ENCODE measurements at regions not wholly inside any gene's neighbourhood (a gene's known extent, or its start where the extent isn't known, plus 50 kb on each side); places are given as distances from the start of the nearest gene placed in this dataset.

- Mint-ChIP-seq H3K4me3 (no peak overlapping the region), H3K36me3 (ENCODE audit: low read depth) (0 out of 3 replicates have a peak, but pooled peaks cover 4% of the 10 kb centered on the region), H3K9me3 (no peaks in the 10 kb centered on the region; the same call in 2 of the 3 replicates), H3K27me3 (ENCODE audit: insufficient read depth, low read depth, poor library complexity) (peaks cover 2% of the 10 kb centered on the region), H3K4me1 (peaks cover 30% of the 10 kb centered on the region), H3K27ac (no peak overlapping the region; the same call in 1 of the 2 replicates)
- ATAC-seq (no peak; the same call in 2 of the 3 replicates), DNase-seq (ENCODE audit: low spot score) (no peak)
- no peaks in the 10 kb centered on the region for H4K20me1 ChIP-seq (replicated peaks; ENCODE audit: insufficient read depth)
- no peak overlapping the region for H3K4me2 ChIP-seq
- peaks cover 29% of the 10 kb centered on the region for H3K4me1 ChIP-seq (ENCODE audit: insufficient read depth)
- H3K27ac ChIP-seq (ENCODE audit: low read depth) = no peak overlapping the region
- H3K9me2 ChIP-seq (ENCODE audit: insufficient read depth) = no peaks in the 10 kb centered on the region
- H3K27me3 ChIP-seq (ENCODE audit: insufficient read depth) = no peaks in the 10 kb centered on the region
- H3K36me3 ChIP-seq (ENCODE audit: insufficient read depth) = no peaks in the 10 kb centered on the region
- TF ChIP-seq NANOG (IDR thresholded peaks at IDR 0.05; ENCODE audit: borderline replicate concordance) (no peak), POLR2AphosphoS5 (IDR thresholded peaks at IDR 0.05; ENCODE audit: low read depth) (no peak)
- H3K79me2 ChIP-seq (replicated peaks; ENCODE audit: insufficient read depth) = no peaks in the 10 kb centered on the region
- no peak overlapping the region for H2AFZ ChIP-seq
- H3F3A ChIP-seq (replicated peaks; ENCODE audit: low read depth) = no peaks in the 10 kb centered on the region
- no peak overlapping the region for H3K4me3 ChIP-seq
These were observed 457.6 kb downstream of the KCTD8 start for GRCh38 chr4:43990963-43991362.

GRCh38 chr4:43992552-43992951 is 456.1 kb downstream of the KCTD8 start:
- DNase-seq (ENCODE audit: low spot score) (peak; percentile 50), ATAC-seq (peak; percentile 67)
- H3K27ac Mint-ChIP-seq = peak overlapping the region; percentile 74

More at GRCh38 chr4:43992552-43992951, 456.1 kb downstream of the KCTD8 start:
- H3K27me3 ChIP-seq (ENCODE audit: insufficient read depth) = no peaks in the 10 kb centered on the region
- no peaks in the 10 kb centered on the region for H3K36me3 ChIP-seq (ENCODE audit: insufficient read depth)
- no peak overlapping the region for H2AFZ ChIP-seq
- no peaks in the 10 kb centered on the region for H3F3A ChIP-seq (replicated peaks; ENCODE audit: low read depth)
- no peak overlapping the region for H3K27ac ChIP-seq (ENCODE audit: low read depth)
- H3K4me3 ChIP-seq = no peak overlapping the region
- H3K9me2 ChIP-seq (ENCODE audit: insufficient read depth) = no peaks in the 10 kb centered on the region
- no peaks in the 10 kb centered on the region for H4K20me1 ChIP-seq (replicated peaks; ENCODE audit: insufficient read depth)
- 0 out of 3 replicates have a peak, but pooled peaks cover 4% of the 10 kb centered on the region for H3K36me3 Mint-ChIP-seq (ENCODE audit: low read depth)
- H3K4me1 Mint-ChIP-seq = peaks cover 30% of the 10 kb centered on the region
- H3K4me2 ChIP-seq = peak overlapping the region; percentile 25
- TF ChIP-seq NANOG (IDR thresholded peaks at IDR 0.05; ENCODE audit: borderline replicate concordance) (no peak), CTCF (conservative IDR thresholded peaks at IDR 0.05; ENCODE audit: low read depth in 2 of 2) (no peak), EZH2 (IDR thresholded peaks at IDR 0.05; ENCODE audit: low read depth, unreplicated experiment) (no peak), CREB1 (CRISPR knock-in tag; IDR thresholded peaks at IDR 0.05; ENCODE audit: low read depth) (no peak), JUNB (IDR thresholded peaks at IDR 0.05; ENCODE audit: unreplicated experiment) (no peak), ETS1 (IDR thresholded peaks at IDR 0.05) (no peak), POLR2AphosphoS5 (IDR thresholded peaks at IDR 0.05; ENCODE audit: low read depth) (no peak), REST (IDR thresholded peaks at IDR 0.05; ENCODE audit: unreplicated experiment) (no peak), ZNF114 (CRISPR knock-in tag; IDR thresholded peaks at IDR 0.05) (no peak), EZH2phosphoT487 (IDR thresholded peaks at IDR 0.05; ENCODE audit: unreplicated experiment) (no peak)
- H3K27me3 Mint-ChIP-seq (ENCODE audit: insufficient read depth, low read depth, poor library complexity) = peaks cover 2% of the 10 kb centered on the region
- H3K9me3 Mint-ChIP-seq = no peaks in the 10 kb centered on the region; the same call in 2 of the 3 replicates
- H3K4me1 ChIP-seq (ENCODE audit: insufficient read depth) = peaks cover 29% of the 10 kb centered on the region
- H3K79me2 ChIP-seq (replicated peaks; ENCODE audit: insufficient read depth) = no peaks in the 10 kb centered on the region
- no peak overlapping the region for H3K4me3 Mint-ChIP-seq

Measured in GM23338 (cell line).